NCI-H2081 treated with DMSO at 0.1 percent for 48 hours (cell line): ENCODE measurements at regions not wholly inside any gene's neighbourhood (a gene's known extent, or its start where the extent isn't known, plus 50 kb on each side); places are given as distances from the start of the nearest gene placed in this dataset.

Experiments used
- DNase-seq: peaks from one replicate; lab custom pipeline; 2025; lab: John Stamatoyannopoulos, UW

- DNase-seq, result no peak
These were observed 193.9 kb upstream of the CITED2 start for GRCh38 chr6:139568151-139568955.

DNA sequence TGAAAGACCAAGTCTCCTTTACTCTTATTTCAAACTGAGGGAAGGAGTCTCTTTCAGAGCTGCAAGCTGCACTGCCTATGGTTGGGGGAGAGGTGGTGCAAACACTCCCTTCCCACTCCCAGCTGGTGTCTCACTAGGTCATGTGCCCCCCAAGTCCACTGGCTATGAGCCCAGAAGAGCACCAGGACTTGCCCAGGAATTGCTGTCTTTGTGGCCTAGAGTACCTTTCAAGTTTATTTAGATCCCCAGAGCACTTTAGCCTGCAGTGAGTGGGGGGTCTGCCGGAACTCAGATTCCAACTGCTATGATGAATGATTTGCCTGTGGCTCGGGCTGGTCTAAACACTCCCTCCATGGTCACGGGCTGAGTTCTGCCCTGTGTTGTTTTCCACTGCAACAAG is 192.6 kb upstream of the CITED2 start:
- DNase-seq, result no peak

- no peak for DNase-seq
These were observed 191.1 kb upstream of the CITED2 start for GRCh38 chr6:139565591-139565990.

DNA sequence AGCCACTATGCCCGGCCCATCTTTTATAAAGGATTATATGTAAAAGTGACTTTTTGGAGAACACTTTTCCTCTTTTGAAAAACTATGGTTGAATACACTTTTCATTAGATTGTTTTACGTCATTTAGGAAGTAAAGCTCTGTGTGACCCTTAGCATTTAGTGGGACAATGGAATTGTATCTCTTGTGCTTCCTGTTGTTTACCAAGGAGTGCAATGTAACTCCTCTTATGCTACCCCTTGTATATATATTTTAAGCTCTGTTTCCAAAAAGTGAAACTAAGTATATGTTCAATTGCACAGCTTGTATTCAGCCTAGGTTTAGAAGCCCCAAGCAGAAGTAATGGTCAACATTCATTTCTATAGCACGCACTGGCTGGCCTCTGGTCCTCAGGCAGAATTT is 183.1 kb upstream of the CITED2 start:
- DNase-seq, result no peak

GRCh38 chr6:139556532-139556931 is 182.1 kb upstream of the CITED2 start:
- DNase-seq, result no peak

- no peak for DNase-seq
These were observed 179.5 kb upstream of the CITED2 start for GRCh38 chr6:139553916-139554315.

GRCh38 chr6:139551376-139551775 is 176.9 kb upstream of the CITED2 start:
- DNase-seq, result no peak

DNA sequence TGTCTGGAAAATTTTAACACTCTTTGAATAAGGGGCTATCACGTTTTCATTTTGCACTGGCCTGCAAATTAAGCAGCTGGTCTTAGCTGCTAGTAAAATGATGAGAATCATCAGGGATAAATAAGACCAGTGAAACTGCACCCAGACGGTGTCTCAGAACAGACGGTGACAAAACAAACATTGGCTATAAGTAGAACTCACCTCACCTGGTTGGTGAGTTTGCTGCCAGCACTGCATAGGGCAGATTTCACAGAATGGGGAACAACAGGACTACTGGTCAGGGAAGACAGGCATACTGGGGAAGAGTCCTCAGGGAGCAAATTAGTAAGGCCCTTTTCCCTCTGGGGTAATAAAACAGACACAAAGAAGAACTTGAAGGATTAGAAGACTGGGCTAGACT is 175.9 kb upstream of the CITED2 start:
- no peak for DNase-seq

DNA sequence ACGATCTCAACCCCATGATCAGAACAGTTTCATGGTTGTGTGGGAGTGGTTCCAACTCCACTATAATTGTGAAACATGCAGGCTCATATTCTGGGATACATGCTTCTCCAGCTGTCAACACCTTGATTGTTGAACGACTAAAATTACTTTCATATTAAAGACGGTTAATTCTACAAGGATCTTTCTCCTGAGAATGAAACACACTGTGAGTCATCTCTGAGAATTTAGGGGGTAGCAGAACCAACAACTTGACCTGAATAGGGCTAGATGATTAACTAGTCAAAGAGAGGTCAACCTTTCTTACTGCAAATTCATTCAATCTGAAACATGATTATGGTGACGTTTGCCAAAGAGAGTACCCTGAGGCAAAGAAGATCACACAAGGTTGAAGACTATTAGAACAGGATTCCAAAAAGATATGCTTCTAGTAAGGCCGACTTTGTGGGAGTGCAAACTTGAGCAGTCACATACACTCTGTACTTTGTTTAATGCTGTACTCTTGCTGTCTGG is 175.2 kb upstream of the CITED2 start:
- no peak for DNase-seq

DNA sequence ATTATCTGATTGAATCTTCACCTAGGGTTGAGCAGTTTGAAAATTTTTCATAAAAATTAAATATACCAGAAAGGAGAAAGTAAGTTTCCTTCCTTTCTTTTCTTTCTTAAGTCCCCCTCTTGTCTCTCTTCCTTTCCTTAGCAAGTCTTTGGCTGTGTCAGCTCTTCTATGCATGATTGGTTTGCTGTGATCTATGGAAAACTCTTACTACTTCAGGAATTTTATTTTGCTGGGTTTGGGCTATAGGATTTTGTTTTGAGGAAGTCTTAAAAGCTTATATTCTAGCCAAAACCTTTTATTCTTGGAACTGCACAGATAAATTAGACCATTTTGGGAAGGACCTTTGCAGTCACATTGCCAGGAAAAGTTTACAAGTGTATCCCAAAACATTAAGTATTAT is 173.4 kb upstream of the CITED2 start:
- no peak for DNase-seq

GRCh38 chr6:139547122-139547776 is 172.8 kb upstream of the CITED2 start:
- no peak for DNase-seq

GRCh38 chr6:139546106-139546472 is 171.6 kb upstream of the CITED2 start:
- no peak for DNase-seq

GRCh38 chr6:139545206-139546105 is 171.0 kb upstream of the CITED2 start:
- DNase-seq, result no peak

- DNase-seq, result no peak
These were observed 170.2 kb upstream of the CITED2 start for GRCh38 chr6:139544701-139545057.

DNA sequence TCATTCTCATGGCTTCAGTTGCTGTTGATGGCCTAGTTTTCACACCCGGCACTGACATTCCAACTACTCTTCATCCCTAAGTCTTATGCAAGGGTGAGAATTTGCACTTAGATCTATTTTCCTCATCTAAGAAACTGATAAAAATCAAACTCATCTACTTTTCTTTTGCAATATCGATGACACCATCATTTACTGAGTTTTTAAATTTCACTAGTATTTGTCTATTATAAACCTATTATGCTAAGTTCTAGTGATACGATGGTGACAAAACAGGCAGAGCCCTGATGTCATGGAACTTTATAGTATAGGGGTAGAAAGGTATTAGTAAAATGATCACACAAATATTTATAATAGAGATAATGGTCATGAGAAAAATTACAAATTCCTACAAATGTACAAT is 167.9 kb upstream of the CITED2 start:
- DNase-seq, result no peak

DNA sequence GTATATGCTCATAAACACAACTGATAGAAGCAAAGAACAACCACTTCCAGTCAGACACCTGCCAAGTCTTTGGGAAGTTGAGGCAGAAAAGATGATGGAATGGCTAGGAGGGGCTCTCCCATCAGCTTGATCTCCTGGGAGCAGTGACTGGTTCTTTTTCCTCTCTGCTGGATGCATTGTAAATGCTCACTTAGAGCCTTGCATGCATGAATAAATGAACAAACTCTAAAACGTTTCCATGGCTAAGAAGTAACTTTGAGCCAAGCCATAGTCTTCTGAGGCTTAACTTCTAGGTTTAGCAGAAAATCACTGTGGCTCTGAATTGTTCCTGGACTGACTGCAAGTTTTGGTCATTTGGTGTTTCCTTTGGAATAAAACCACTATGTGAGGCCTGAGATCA is 166.4 kb upstream of the CITED2 start:
- no peak for DNase-seq

DNA sequence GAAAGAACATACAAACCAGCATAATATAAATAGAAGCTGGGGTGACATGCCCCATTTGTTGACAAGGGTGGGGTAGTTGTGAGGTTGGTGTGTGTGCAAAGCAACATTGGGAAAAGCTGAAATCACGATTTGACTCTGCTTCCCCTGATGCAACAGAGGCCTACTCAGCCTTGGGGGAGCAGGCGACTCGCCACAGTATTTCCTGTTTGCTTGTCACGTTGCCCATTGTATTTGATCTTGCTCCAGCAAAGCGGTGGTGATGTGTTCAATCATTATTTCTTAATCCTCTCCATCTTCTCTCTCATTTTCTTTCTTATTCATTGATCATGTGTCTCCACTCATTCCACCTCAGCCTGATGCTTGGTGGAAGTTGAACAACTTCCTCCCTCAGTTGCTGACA is 165.8 kb upstream of the CITED2 start:
- DNase-seq, result no peak

GRCh38 chr6:139539852-139540251 is 165.4 kb upstream of the CITED2 start:
- DNase-seq, result no peak

GRCh38 chr6:139538366-139538765 is 163.9 kb upstream of the CITED2 start:
- DNase-seq, result no peak

GRCh38 chr6:139536751-139537617 is 162.5 kb upstream of the CITED2 start:
- no peak for DNase-seq

DNA sequence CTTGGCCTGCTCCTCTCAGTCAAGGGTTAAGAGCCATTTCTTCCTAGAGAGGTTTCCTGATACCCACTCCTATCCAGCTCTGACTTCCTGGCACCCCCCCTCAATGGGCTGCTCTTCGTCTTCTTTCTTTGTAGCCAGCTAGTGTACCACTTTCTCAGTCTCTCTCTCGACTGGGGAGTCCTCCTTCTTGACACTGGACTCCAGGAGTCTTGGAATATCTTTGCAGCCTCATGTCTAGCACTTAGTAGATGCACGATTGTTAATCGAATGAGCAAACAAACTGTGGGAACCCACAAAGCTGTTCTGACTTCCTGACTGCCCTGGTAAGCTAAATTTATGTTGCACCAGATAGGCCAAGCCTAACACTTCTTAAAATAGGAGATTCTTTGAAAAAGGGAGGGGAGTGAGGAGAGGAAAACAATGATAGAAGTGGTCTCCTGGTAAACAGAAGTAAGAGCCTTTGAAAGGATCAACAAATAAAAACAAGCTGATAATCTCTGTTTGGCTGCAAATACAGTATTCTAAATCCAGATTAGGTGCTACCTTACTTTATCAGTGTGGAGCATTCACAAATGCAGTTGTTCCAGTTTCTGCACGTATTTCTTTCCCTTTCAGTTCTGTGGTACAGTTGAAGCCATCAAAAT is 160.1 kb upstream of the CITED2 start:
- DNase-seq, result no peak
